Hepatocyte (in vitro differentiated cells): ENCODE measurements at regions not wholly inside any gene's neighbourhood (a gene's known extent, or its start where the extent isn't known, plus 50 kb on each side); places are given as distances from the start of the nearest gene placed in this dataset.

Source experiments
- CTCF ChIP-seq: fragments of 200-600 bp; sonication (generic); IDR thresholded peaks from 2 replicates; pipeline ENCODE4 v1.5.1; 2016; ENCODE audit warnings: antibody characterized with exemption, mild to moderate bottlenecking; ENCODE audit not compliant: poor library complexity
- EZH2 ChIP-seq: fragments of 200-600 bp; sonication (generic); IDR thresholded peaks from 2 replicates; pipeline ENCODE4 v1.6.1; 2016; ENCODE audit warnings: antibody characterized with exemption, mild to moderate bottlenecking, borderline replicate concordance

- TF ChIP-seq CTCF: no peak
- TF ChIP-seq EZH2: no peak
Observed at GRCh38 chr20:47863315-47863965, 78.2 kb upstream of the SULF2 start.
